ENCODE measurements at regions not wholly inside any gene's neighbourhood (a gene's known extent, or its start where the extent isn't known, plus 50 kb on each side); places are given as distances from the start of the nearest gene placed in this dataset.

DNA sequence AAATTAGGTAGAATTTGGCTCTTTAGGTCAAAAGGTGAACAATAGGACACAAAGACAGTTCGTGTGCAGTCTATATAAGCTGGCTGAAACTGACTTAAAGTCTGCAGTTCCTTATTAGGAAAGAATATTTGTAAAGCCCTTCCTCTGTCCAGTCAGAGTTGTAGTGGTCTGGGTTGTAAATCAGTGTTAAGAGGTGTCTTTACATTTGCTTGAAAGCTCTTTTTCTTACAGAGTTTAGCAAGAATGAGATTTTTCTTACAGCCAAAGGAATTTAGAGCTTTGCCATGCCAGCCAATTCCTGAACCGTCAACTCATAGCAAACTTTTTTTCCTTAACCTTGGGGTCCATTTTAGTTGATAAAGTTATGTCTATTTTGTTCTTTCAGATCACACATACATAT lies 786.1 kb upstream of the CTNND2 start:
- H3K4me1 ChIP-seq (ENCODE audit: control insufficient read depth in 1 of 2, insufficient read depth in 2 of 2, low read length in 2 of 2) = no peaks in the 10 kb centered on the region
- RAD21 ChIA-PET (ENCODE audit: low non-redundant PET in 1 of 2, low total read pairs in 2 of 2, uncharacterized antibody in 2 of 2, unreplicated experiment in 2 of 2) = no interaction called here

More for the DNA sequence above, 786.1 kb upstream of the CTNND2 start:
- Histone ChIP-seq H3K27me3 (ENCODE audit: insufficient read depth, low read length) (no peaks in the 10 kb centered on the region), H3K79me2 (ENCODE audit: insufficient read depth, low read length) (no peaks in the 10 kb centered on the region), H3K4me2 (ENCODE audit: low read length) (no peak overlapping the region), H3K4me3 (replicated peaks in 1 of 2; ENCODE audit: low read depth in 1 of 2, low read length in 2 of 2) (no peak overlapping the region), H2AFZ (ENCODE audit: low read depth, low read length, poor library complexity, severe bottlenecking) (no peak overlapping the region), H3K27ac (ENCODE audit: low read depth, low read length) (no peak overlapping the region), H3K9me2 (ENCODE audit: insufficient read depth) (no peaks in the 10 kb centered on the region), H3K36me3 (ENCODE audit: control insufficient read depth in 1 of 2, insufficient read depth in 2 of 2, low read length in 2 of 2) (no peaks in the 10 kb centered on the region), H4K20me1 (ENCODE audit: insufficient read depth) (no peaks in the 10 kb centered on the region), H3K9me3 (ENCODE audit: control insufficient read depth in 1 of 2, insufficient read depth in 1 of 2, low read depth in 1 of 2, low read length in 2 of 2) (peaks cover 1 to 12% of the 10 kb centered on the region in 2 experiments), H3K9ac (ENCODE audit: low read length) (no peak overlapping the region)
- intact Hi-C loops (cut with micrococcal nuclease) = no loop called here
- TF ChIP-seq, protein P1, sequence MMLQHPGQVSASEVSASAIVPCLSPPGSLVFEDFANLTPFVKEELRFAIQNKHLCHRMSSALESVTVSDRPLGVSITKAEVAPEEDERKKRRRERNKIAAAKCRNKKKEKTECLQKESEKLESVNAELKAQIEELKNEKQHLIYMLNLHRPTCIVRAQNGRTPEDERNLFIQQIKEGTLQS (IDR thresholded peaks at IDR 0.05) = no peak
- TF ChIP-seq CBX3 (IDR thresholded peaks at IDR 0.05; ENCODE audit: low read depth) = no peak
- TF ChIP-seq, protein P2, sequence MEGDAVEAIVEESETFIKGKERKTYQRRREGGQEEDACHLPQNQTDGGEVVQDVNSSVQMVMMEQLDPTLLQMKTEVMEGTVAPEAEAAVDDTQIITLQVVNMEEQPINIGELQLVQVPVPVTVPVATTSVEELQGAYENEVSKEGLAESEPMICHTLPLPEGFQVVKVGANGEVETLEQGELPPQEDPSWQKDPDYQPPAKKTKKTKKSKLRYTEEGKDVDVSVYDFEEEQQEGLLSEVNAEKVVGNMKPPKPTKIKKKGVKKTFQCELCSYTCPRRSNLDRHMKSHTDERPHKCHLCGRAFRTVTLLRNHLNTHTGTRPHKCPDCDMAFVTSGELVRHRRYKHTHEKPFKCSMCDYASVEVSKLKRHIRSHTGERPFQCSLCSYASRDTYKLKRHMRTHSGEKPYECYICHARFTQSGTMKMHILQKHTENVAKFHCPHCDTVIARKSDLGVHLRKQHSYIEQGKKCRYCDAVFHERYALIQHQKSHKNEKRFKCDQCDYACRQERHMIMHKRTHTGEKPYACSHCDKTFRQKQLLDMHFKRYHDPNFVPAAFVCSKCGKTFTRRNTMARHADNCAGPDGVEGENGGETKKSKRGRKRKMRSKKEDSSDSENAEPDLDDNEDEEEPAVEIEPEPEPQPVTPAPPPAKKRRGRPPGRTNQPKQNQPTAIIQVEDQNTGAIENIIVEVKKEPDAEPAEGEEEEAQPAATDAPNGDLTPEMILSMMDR (IDR thresholded peaks at IDR 0.05 in 2 of 3, conservative IDR thresholded peaks at IDR 0.05 in 1 of 3; ENCODE audit: borderline replicate concordance in 1 of 3, insufficient read depth in 1 of 3, low read depth in 2 of 3, low read length in 2 of 3) = no peak
- TF ChIP-seq POLR2A (IDR thresholded peaks at IDR 0.05; ENCODE audit: borderline replicate concordance, extremely low read depth, insufficient read depth, insufficient read length) = no peak
- TF ChIP-seq, protein P3, sequence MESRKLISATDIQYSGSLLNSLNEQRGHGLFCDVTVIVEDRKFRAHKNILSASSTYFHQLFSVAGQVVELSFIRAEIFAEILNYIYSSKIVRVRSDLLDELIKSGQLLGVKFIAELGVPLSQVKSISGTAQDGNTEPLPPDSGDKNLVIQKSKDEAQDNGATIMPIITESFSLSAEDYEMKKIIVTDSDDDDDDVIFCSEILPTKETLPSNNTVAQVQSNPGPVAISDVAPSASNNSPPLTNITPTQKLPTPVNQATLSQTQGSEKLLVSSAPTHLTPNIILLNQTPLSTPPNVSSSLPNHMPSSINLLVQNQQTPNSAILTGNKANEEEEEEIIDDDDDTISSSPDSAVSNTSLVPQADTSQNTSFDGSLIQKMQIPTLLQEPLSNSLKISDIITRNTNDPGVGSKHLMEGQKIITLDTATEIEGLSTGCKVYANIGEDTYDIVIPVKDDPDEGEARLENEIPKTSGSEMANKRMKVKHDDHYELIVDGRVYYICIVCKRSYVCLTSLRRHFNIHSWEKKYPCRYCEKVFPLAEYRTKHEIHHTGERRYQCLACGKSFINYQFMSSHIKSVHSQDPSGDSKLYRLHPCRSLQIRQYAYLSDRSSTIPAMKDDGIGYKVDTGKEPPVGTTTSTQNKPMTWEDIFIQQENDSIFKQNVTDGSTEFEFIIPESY (IDR thresholded peaks at IDR 0.05; ENCODE audit: extremely low read depth, insufficient replicate concordance, low read length) = no peak
- no peak for TF ChIP-seq CEBPB (IDR thresholded peaks at IDR 0.05; ENCODE audit: low read depth)
- TF ChIP-seq ELF1 (IDR thresholded peaks at IDR 0.05; ENCODE audit: borderline replicate concordance, low read depth) = no peak
- no peak for TF ChIP-seq JUND (IDR thresholded peaks at IDR 0.05)
- no peak for TF ChIP-seq ZNF274 (IDR thresholded peaks at IDR 0.05; ENCODE audit: low read depth, low read length)
- DNase-seq (ENCODE audit: low read depth, low spot score) = no peak
- no TSS peak for BruUV-seq (replicated peaks)
- no peak for ATAC-seq
- CTCF ChIA-PET = no interaction called here
- POLR2A ChIA-PET = no interaction called here

All from HCT116 (cell line).